Heart left ventricle (tissue), 16 donors: ENCODE measurements at regions not wholly inside any gene's neighbourhood (a gene's known extent, or its start where the extent isn't known, plus 50 kb on each side); places are given as distances from the start of the nearest gene placed in this dataset.

Experiments used
- ATAC-seq, 4 donors: fragments of 200-7000 bp; cut with Tn5 transposase; one replicate each; pipeline ENCODE4 v1.9.1; 2020 to 2022; ENCODE audit warnings: moderate library complexity in 4 of 4, mild to moderate bottlenecking in 3 of 4, moderate number of reproducible peaks in 1 of 4
- DNase-seq, 5 donors: peaks; one replicate each; pipeline ENCODE4 v3.0.0-alpha.2; 2020
- H3K27ac ChIP-seq, 12 donors: fragments of 200-600 bp; sonication (generic) in 4 of 12; one replicate each; pipeline versions ENCODE4 v1.5.0 to v1.8.0; 2016 to 2022; ENCODE audit warnings: mild to moderate bottlenecking in 2 of 12
- H3K27me3 ChIP-seq, 9 donors: fragments of 200-600 bp; sonication (generic) in 2 of 9; one replicate each; pipeline versions ENCODE4 v1.5.1 to v1.8.0; 2016 to 2022; ENCODE audit warnings: mild to moderate bottlenecking in 3 of 9
- H3K36me3 ChIP-seq, 9 donors: fragments of 200-600 bp; sonication (generic) in 2 of 9; one replicate each; pipeline versions ENCODE4 v1.5.0 to v1.8.0; 2018 to 2022; ENCODE audit warnings: mild to moderate bottlenecking in 2 of 9
- H3K4me1 ChIP-seq, 12 donors: fragments of 200-600 bp; sonication (generic) in 4 of 12; one replicate each; pipeline versions ENCODE4 v1.5.0 to v1.8.0; 2016 to 2022; ENCODE audit warnings: mild to moderate bottlenecking in 3 of 12
- H3K4me3 ChIP-seq, 12 donors: fragments of 200-600 bp; sonication (generic) in 4 of 12; one replicate each; pipeline versions ENCODE4 v1.5.0 to v1.8.0; 2017 to 2022; ENCODE audit warnings: mild to moderate bottlenecking in 9 of 12, moderate library complexity in 4 of 12
- H3K9me3 ChIP-seq, 12 donors: fragments of 200-600 bp; sonication (generic) in 4 of 12; one replicate each; pipeline versions ENCODE4 v1.5.0 to v1.8.0; 2016 to 2022; ENCODE audit warnings: mild to moderate bottlenecking in 1 of 12
- CTCF ChIP-seq, 12 donors: fragments of 200-600 bp; sonication (generic) in 4 of 12; IDR thresholded peaks; one replicate each; pipeline versions ENCODE4 v1.5.0 to v1.8.0; 2018 to 2022; ENCODE audit warnings: antibody characterized with exemption in 12 of 12, mild to moderate bottlenecking in 5 of 12
- POLR2A ChIP-seq, 2 donors: fragments of 450-650 bp; IDR thresholded peaks; one replicate each; pipeline ENCODE4 v1.6.1; 2017; ENCODE audit warnings: antibody characterized with exemption in 2 of 2, mild to moderate bottlenecking in 2 of 2, moderate library complexity in 2 of 2
- WGBS, 4 donors: extraction: QIAGEN DNeasy Blood & Tissue Kit in 2 of 4; methylation state at CpG; one replicate each; pipeline versions ENCODE4 v1.1.5 to v1.1.7; 2013 to 2018; 5-methylcytosine and 5-hydroxymethylcytosine counted together
- intact Hi-C, 10 donors: fragments of 100-400 bp; cut with DNase I; formaldehyde crosslinking; loops; one replicate each; pipeline versions ENCODE4 v1.11.1 to v1.14.2; 2022
- donor health status: ischemic (EF 13 %, LVEDD 7.1; RV severe dilation, severe dysfunction).
- donor health status: healthy with polysubstance abuse.
- donor health status: DM: no; HTN: yes; CAD: no.
- donor health status: DM: no; HTN: no; CAD: no.
- donor health status: ischemic (EF 25% LVEDD 6.9; RV normal size, moderate dysfunction).
- donor health status: ischemic (EF 25% LVEDD 5.7; RV mildly dilated, moderate dysfunction).
- donor health status: healthy.
- donor health status: DM: yes; HTN: yes; CAD: no.
- donor health status: ischemic (EF 35%, LVEDD 5.7; RV mildly dilated, moderate dysfunction).
- donor health status: nonischemic (EF 11% LVEDD 7.7; RV severe dilation, severe dysfunction).
- donor health status: DM: yes; HTN: yes; CAD: no.
- donor health status: PGD.
- donor health status: ischemic (EF 29% LVEDD 5.4; RV normal size, mild dysfunction).
- donor health status: nonischemic (EF 23%, LVEDD 6.1; RV moderate dilation, normal function).

GRCh38 chr2:51219468-51219867 lies 187.5 kb upstream of the NRXN1 start:
- no peaks in the 10 kb centered on the region for H3K36me3 ChIP-seq
- WGBS, 4 donors: 34 to 53% (median 40%) methylated on average over 4 of the region's 4 CpGs
- intact Hi-C loops: no loop called here
- no peaks in the 10 kb centered on the region for H3K27me3 ChIP-seq
- no peak for DNase-seq
- no peaks in the 10 kb centered on the region for H3K4me1 ChIP-seq
- no peak overlapping the region for H3K27ac ChIP-seq
- TF ChIP-seq POLR2A (IDR thresholded peaks at IDR 0.05) (no peak), CTCF (IDR thresholded peaks at IDR 0.05) (no peak)
- H3K4me3 ChIP-seq: no peak overlapping the region
- peaks cover 0 to 3% (median 0%) of the 10 kb centered on the region in 12 donors for H3K9me3 ChIP-seq
- no peak for ATAC-seq

- WGBS, 4 donors: 37 to 61% (median 52%) methylated on average over 1 of the region's 1 CpG
- H3K27ac ChIP-seq: no peak overlapping the region
- peaks cover 0 to 3% (median 0%) of the 10 kb centered on the region in 12 donors for H3K9me3 ChIP-seq
- H3K27me3 ChIP-seq: no peaks in the 10 kb centered on the region
- no peaks in the 10 kb centered on the region for H3K4me1 ChIP-seq
- intact Hi-C loops: no loop called here
- no peak overlapping the region for H3K4me3 ChIP-seq
- ATAC-seq (no peak), DNase-seq (no peak)
- no peak for TF ChIP-seq CTCF (IDR thresholded peaks at IDR 0.05)
- no peak for TF ChIP-seq POLR2A (IDR thresholded peaks at IDR 0.05)
- no peaks in the 10 kb centered on the region for H3K36me3 ChIP-seq
Observed at GRCh38 chr2:51218047-51218446, 186.1 kb upstream of the NRXN1 start.

- H3K4me3 ChIP-seq: no peak overlapping the region
- no peaks in the 10 kb centered on the region for H3K27me3 ChIP-seq
- H3K36me3 ChIP-seq: no peaks in the 10 kb centered on the region
- intact Hi-C loops: no loop called here
- peaks cover 0 to 3% (median 0%) of the 10 kb centered on the region in 12 donors for H3K9me3 ChIP-seq
- WGBS, 4 donors: 93 to 98% (median 96%) methylated on average over 2 of the region's 2 CpGs
- TF ChIP-seq CTCF (IDR thresholded peaks at IDR 0.05) (no peak), POLR2A (IDR thresholded peaks at IDR 0.05) (no peak)
- no peaks in the 10 kb centered on the region for H3K4me1 ChIP-seq
- DNase-seq: no peak
- no peak overlapping the region for H3K27ac ChIP-seq
- no peak for ATAC-seq
Observed at GRCh38 chr2:51213826-51214225, 181.9 kb upstream of the NRXN1 start.

GRCh38 chr2:51212374-51212773 lies 180.4 kb upstream of the NRXN1 start:
- H3K27ac ChIP-seq: no peak overlapping the region
- TF ChIP-seq CTCF (IDR thresholded peaks at IDR 0.05) (no peak), POLR2A (IDR thresholded peaks at IDR 0.05) (no peak)
- H3K27me3 ChIP-seq: no peaks in the 10 kb centered on the region
- H3K4me1 ChIP-seq: no peaks in the 10 kb centered on the region
- DNase-seq (no peak), ATAC-seq (no peak)
- peaks cover 0 to 3% (median 0%) of the 10 kb centered on the region in 12 donors for H3K9me3 ChIP-seq
- WGBS, 4 donors: 89 to 97% (median 91%) methylated on average over 1 of the region's 1 CpG
- intact Hi-C loops: no loop called here
- no peak overlapping the region for H3K4me3 ChIP-seq
- no peaks in the 10 kb centered on the region for H3K36me3 ChIP-seq
